ENCODE measurements at regions not wholly inside any gene's neighbourhood (a gene's known extent, or its start where the extent isn't known, plus 50 kb on each side); places are given as distances from the start of the nearest gene placed in this dataset.
"Not testable (repeated sequence)": the region's sequence is repeated elsewhere in the genome, so short reads cannot be mapped to it uniquely, and the experiment has no call there.

GRCh38 chr3:184457329-184457728 lies 77.5 kb downstream of the CHRD start:
- no peak for DNase-seq (ENCODE audit: low spot score in 2 of 2)
- TF ChIP-seq, protein P1, sequence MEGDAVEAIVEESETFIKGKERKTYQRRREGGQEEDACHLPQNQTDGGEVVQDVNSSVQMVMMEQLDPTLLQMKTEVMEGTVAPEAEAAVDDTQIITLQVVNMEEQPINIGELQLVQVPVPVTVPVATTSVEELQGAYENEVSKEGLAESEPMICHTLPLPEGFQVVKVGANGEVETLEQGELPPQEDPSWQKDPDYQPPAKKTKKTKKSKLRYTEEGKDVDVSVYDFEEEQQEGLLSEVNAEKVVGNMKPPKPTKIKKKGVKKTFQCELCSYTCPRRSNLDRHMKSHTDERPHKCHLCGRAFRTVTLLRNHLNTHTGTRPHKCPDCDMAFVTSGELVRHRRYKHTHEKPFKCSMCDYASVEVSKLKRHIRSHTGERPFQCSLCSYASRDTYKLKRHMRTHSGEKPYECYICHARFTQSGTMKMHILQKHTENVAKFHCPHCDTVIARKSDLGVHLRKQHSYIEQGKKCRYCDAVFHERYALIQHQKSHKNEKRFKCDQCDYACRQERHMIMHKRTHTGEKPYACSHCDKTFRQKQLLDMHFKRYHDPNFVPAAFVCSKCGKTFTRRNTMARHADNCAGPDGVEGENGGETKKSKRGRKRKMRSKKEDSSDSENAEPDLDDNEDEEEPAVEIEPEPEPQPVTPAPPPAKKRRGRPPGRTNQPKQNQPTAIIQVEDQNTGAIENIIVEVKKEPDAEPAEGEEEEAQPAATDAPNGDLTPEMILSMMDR (IDR thresholded peaks at IDR 0.05): no peak
- TF ChIP-seq POLR2A (IDR thresholded peaks at IDR 0.05) (no peak), POLR2AphosphoS5 (IDR thresholded peaks at IDR 0.05) (no peak)
- no peaks in the 10 kb centered on the region for H3K36me3 ChIP-seq
- no peak overlapping the region for H3K27ac ChIP-seq
- no peaks in the 10 kb centered on the region for H3K4me1 ChIP-seq
- no peak overlapping the region for H3K4me3 ChIP-seq
- no peaks in the 10 kb centered on the region for H3K27me3 ChIP-seq
- H3K9me3 ChIP-seq: no peaks in the 10 kb centered on the region
- intact Hi-C loops (cut with DNase I; ENCODE audit: low total_unique reads): loop anchor here (10.0 kb wide), 1 partner anchor 1073 kb away; no protein-coding TSS in a partner anchor

GRCh38 chr3:184457784-184458377 lies 78.0 kb downstream of the CHRD start:
- not testable (repeated sequence) for H3K36me3 ChIP-seq; H3K27ac ChIP-seq; DNase-seq (ENCODE audit: low spot score in 2 of 2); H3K4me3 ChIP-seq; H3K9me3 ChIP-seq; H3K27me3 ChIP-seq; H3K4me1 ChIP-seq
- intact Hi-C loops (cut with DNase I; ENCODE audit: low total_unique reads): loop anchor here (10.0 kb wide), 1 partner anchor 1073 kb away; no protein-coding TSS in a partner anchor

- no peaks in the 10 kb centered on the region for H3K9me3 ChIP-seq
- H3K36me3 ChIP-seq: no peaks in the 10 kb centered on the region
- intact Hi-C loops (cut with DNase I; ENCODE audit: low total_unique reads): loop anchor here (10.0 kb wide), 1 partner anchor 1075 kb away; no protein-coding TSS in a partner anchor
- no peak for DNase-seq (ENCODE audit: low spot score in 2 of 2)
- TF ChIP-seq POLR2A (IDR thresholded peaks at IDR 0.05): no peak
- TF ChIP-seq, protein P1 (IDR thresholded peaks at IDR 0.05): no peak
- TF ChIP-seq POLR2AphosphoS5 (IDR thresholded peaks at IDR 0.05): no peak
- no peaks in the 10 kb centered on the region for H3K27me3 ChIP-seq
- H3K4me3 ChIP-seq: no peak overlapping the region
- no peak overlapping the region for H3K27ac ChIP-seq
- H3K4me1 ChIP-seq: no peaks in the 10 kb centered on the region
These were observed 79.5 kb downstream of the CHRD start for GRCh38 chr3:184459355-184459754.

GRCh38 chr3:184460276-184460675 lies 80.4 kb downstream of the CHRD start:
- Histone ChIP-seq H3K27me3 (no peaks in the 10 kb centered on the region), H3K9me3 (no peaks in the 10 kb centered on the region)

DNA sequence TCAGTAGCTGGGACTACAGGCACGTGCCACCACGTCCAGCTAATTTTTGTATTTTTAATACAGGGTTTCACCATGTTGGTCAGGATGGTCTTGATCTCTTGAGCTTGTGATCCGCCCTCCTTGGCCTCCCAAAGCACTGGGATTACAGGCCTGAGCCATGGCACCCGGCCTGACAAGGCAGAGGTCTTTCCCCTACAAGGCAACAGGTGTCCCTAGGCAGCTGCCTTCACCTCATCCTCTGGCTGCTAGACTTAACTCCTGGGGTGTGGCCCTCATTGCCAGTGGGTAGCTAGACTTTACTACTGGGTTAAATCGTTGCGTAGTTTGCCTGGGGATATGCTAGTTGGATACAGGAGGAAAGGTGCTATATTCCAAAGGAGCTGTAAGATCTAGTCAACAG lies 81.4 kb downstream of the CHRD start:
- intact Hi-C loops (cut with DNase I; ENCODE audit: low total_unique reads): no loop called here
- no peak overlapping the region for H3K4me3 ChIP-seq

More at GRCh38 chr3:184460276-184460675, 80.4 kb downstream of the CHRD start:
- no peak for DNase-seq (ENCODE audit: low spot score in 2 of 2)
- Histone ChIP-seq H3K36me3 (no peaks in the 10 kb centered on the region), H3K27ac (no peak overlapping the region), H3K4me3 (no peak overlapping the region), H3K4me1 (no peaks in the 10 kb centered on the region)
- TF ChIP-seq, protein P1 (IDR thresholded peaks at IDR 0.05): no peak
- TF ChIP-seq POLR2AphosphoS5 (IDR thresholded peaks at IDR 0.05) (no peak), POLR2A (IDR thresholded peaks at IDR 0.05) (no peak)
- intact Hi-C loops (cut with DNase I; ENCODE audit: low total_unique reads): no loop called here

GRCh38 chr3:184465883-184466412 lies 86.1 kb downstream of the CHRD start:
- TF ChIP-seq, protein P1 (IDR thresholded peaks at IDR 0.05): no peak
- TF ChIP-seq POLR2AphosphoS5 (IDR thresholded peaks at IDR 0.05) (no peak), POLR2A (IDR thresholded peaks at IDR 0.05) (no peak)
- DNase-seq (ENCODE audit: low spot score in 2 of 2): no peak
- no peaks in the 10 kb centered on the region for H3K36me3 ChIP-seq
- no peak overlapping the region for H3K27ac ChIP-seq
- intact Hi-C loops (cut with DNase I; ENCODE audit: low total_unique reads): no loop called here
- no peaks in the 10 kb centered on the region for H3K4me1 ChIP-seq
- H3K27me3 ChIP-seq: no peaks in the 10 kb centered on the region
- no peak overlapping the region for H3K4me3 ChIP-seq
- no peaks in the 10 kb centered on the region for H3K9me3 ChIP-seq

More for the DNA sequence above, 81.4 kb downstream of the CHRD start:
- H3K27ac ChIP-seq: no peak overlapping the region
- H3K36me3 ChIP-seq: no peaks in the 10 kb centered on the region
- H3K9me3 ChIP-seq: no peaks in the 10 kb centered on the region
- no peaks in the 10 kb centered on the region for H3K27me3 ChIP-seq
- no peak for TF ChIP-seq POLR2AphosphoS5 (IDR thresholded peaks at IDR 0.05)
- DNase-seq (ENCODE audit: low spot score in 2 of 2): no peak
- no peaks in the 10 kb centered on the region for H3K4me1 ChIP-seq
